Thyroid gland (tissue), 4 donors: ENCODE measurements at regions not wholly inside any gene's neighbourhood (a gene's known extent, or its start where the extent isn't known, plus 50 kb on each side); places are given as distances from the start of the nearest gene placed in this dataset.

Experiments used
- DNase-seq, 2 donors: peaks; one replicate each; pipeline ENCODE4 v3.0.0-alpha.2; 2019
- H3K27ac ChIP-seq, 3 donors: fragments of 200-600 bp; sonication (generic); 1 replicate in 2 of 3; 2 replicates in 1 of 3; pipeline ENCODE4 v1.5.1; 2016 to 2019; ENCODE audit warnings: mild to moderate bottlenecking in 1 of 3, moderate library complexity in 1 of 3
- H3K27me3 ChIP-seq: fragments of 200-600 bp; sonication (generic); one replicate; pipeline ENCODE4 v1.5.1; 2019
- H3K36me3 ChIP-seq, 2 donors: fragments of 200-600 bp; sonication (generic); one replicate each; pipeline ENCODE4 v1.5.1; 2016 to 2019
- H3K4me1 ChIP-seq, 2 donors: fragments of 200-600 bp; sonication (generic); one replicate each; pipeline ENCODE4 v1.5.1; 2017 to 2019
- H3K4me3 ChIP-seq, 3 donors: fragments of 200-600 bp; sonication (generic); replicated peaks in 1 of 3; 1 replicate in 2 of 3; 2 replicates in 1 of 3; pipeline ENCODE4 v1.5.1; 2016; ENCODE audit warnings: mild to moderate bottlenecking in 1 of 3
- H3K9me3 ChIP-seq: fragments of 200-600 bp; sonication (generic); one replicate; pipeline ENCODE4 v1.5.1; 2017
- POLR2A ChIP-seq, 2 donors: fragments of 450-650 bp; IDR thresholded peaks; one replicate each; pipeline ENCODE4 v1.6.1; 2017; ENCODE audit warnings: antibody characterized with exemption in 2 of 2, mild to moderate bottlenecking in 2 of 2, moderate library complexity in 1 of 2
- WGBS, 2 donors: methylation state at CpG; one replicate each; pipeline ENCODE4 v1.1.5; 2017; 5-methylcytosine and 5-hydroxymethylcytosine counted together
- intact Hi-C: fragments of 100-400 bp; cut with DNase I; formaldehyde crosslinking; loops from one replicate; pipeline ENCODE4 v1.15.1; 2023
- TF ChIP-seq, protein P1 (sequence below), 6 experiments: fragments of 200-600 bp in 3 of 6; fragments of 450-650 bp in 3 of 6; sonication (generic) in 3 of 6; IDR thresholded peaks; one replicate each; pipeline ENCODE4 v1.5.1; 2016 to 2019; ENCODE audit warnings: antibody characterized with exemption in 6 of 6, mild to moderate bottlenecking in 2 of 6, inconsistent platforms in 1 of 6, moderate library complexity in 1 of 6

- TF ChIP-seq, protein P1, sequence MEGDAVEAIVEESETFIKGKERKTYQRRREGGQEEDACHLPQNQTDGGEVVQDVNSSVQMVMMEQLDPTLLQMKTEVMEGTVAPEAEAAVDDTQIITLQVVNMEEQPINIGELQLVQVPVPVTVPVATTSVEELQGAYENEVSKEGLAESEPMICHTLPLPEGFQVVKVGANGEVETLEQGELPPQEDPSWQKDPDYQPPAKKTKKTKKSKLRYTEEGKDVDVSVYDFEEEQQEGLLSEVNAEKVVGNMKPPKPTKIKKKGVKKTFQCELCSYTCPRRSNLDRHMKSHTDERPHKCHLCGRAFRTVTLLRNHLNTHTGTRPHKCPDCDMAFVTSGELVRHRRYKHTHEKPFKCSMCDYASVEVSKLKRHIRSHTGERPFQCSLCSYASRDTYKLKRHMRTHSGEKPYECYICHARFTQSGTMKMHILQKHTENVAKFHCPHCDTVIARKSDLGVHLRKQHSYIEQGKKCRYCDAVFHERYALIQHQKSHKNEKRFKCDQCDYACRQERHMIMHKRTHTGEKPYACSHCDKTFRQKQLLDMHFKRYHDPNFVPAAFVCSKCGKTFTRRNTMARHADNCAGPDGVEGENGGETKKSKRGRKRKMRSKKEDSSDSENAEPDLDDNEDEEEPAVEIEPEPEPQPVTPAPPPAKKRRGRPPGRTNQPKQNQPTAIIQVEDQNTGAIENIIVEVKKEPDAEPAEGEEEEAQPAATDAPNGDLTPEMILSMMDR (IDR thresholded peaks at IDR 0.05) = no peak
- no peak for TF ChIP-seq POLR2A (IDR thresholded peaks at IDR 0.05)
- intact Hi-C loops = no loop called here
- H3K4me3 ChIP-seq = no peak overlapping the region
- H3K27ac ChIP-seq = no peak overlapping the region
- H3K27me3 ChIP-seq = no peaks in the 10 kb centered on the region
- 85 to 86% methylated on average over 10 of the region's 10 CpGs for WGBS, 2 donors
- no peak for DNase-seq
- H3K36me3 ChIP-seq = no peaks in the 10 kb centered on the region
- H3K9me3 ChIP-seq = no peaks in the 10 kb centered on the region
- H3K4me1 ChIP-seq = no peaks in the 10 kb centered on the region
Observed at GRCh38 chr3:186456731-186457191, 87.4 kb downstream of the CRYGS start.

- DNase-seq = no peak
Observed at GRCh38 chr3:186454881-186455703, 89.1 kb downstream of the CRYGS start.

GRCh38 chr3:186453531-186453930, 90.6 kb downstream of the CRYGS start:
- Histone ChIP-seq H3K36me3 (no peaks in the 10 kb centered on the region), H3K27me3 (no peaks in the 10 kb centered on the region), H3K9me3 (no peaks in the 10 kb centered on the region), H3K4me1 (no peaks in the 10 kb centered on the region), H3K27ac (no peak overlapping the region), H3K4me3 (no peak overlapping the region)
- intact Hi-C loops = no loop called here
- 88 to 89% methylated on average over 4 of the region's 4 CpGs for WGBS, 2 donors
- TF ChIP-seq POLR2A (IDR thresholded peaks at IDR 0.05) = no peak
- TF ChIP-seq, protein P1 (IDR thresholded peaks at IDR 0.05) = no peak
- no peak for DNase-seq

More at GRCh38 chr3:186454881-186455703, 89.1 kb downstream of the CRYGS start:
- WGBS, 2 donors = 86 to 87% methylated on average over 14 of the region's 14 CpGs
- no peak for TF ChIP-seq POLR2A (IDR thresholded peaks at IDR 0.05)
- TF ChIP-seq, protein P1 (IDR thresholded peaks at IDR 0.05) = no peak
- Histone ChIP-seq H3K27ac (no peak overlapping the region), H3K36me3 (no peaks in the 10 kb centered on the region), H3K9me3 (no peaks in the 10 kb centered on the region), H3K4me1 (no peaks in the 10 kb centered on the region), H3K4me3 (no peak overlapping the region), H3K27me3 (no peaks in the 10 kb centered on the region)
- intact Hi-C loops = no loop called here

DNA sequence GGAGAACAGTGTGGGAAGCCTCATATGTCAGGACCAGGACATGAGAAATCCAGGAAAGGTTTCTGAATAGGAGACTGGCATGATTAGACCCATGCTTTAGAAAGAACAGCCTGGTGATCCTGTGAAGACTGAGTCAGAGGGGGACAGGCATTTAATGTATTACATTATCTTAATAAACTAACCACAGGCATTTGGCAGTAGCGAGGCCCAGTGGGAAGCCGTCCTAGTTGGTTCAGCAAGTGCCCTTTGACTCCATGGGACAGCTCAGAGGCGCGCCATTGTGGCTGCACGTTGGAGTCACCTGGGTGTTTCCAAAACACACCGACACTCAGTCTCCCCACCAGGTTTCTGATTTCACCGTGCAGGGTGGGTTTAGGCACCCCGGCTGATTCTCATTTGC, 90.5 kb upstream of the DGKG start:
- no peak for TF ChIP-seq POLR2A (IDR thresholded peaks at IDR 0.05)
- TF ChIP-seq, protein P1 (IDR thresholded peaks at IDR 0.05) = no peak
- intact Hi-C loops = no loop called here
- Histone ChIP-seq H3K4me3 (no peak overlapping the region), H3K9me3 (no peaks in the 10 kb centered on the region), H3K36me3 (no peaks in the 10 kb centered on the region), H3K27me3 (no peaks in the 10 kb centered on the region), H3K27ac (no peak overlapping the region), H3K4me1 (no peaks in the 10 kb centered on the region)
- no peak for DNase-seq
- 84 to 87% methylated on average over 8 of the region's 8 CpGs for WGBS, 2 donors

GRCh38 chr3:186451371-186451770, 89.3 kb upstream of the DGKG start:
- Histone ChIP-seq H3K9me3 (no peaks in the 10 kb centered on the region), H3K36me3 (no peaks in the 10 kb centered on the region), H3K4me1 (no peaks in the 10 kb centered on the region), H3K27me3 (no peaks in the 10 kb centered on the region), H3K27ac (no peak overlapping the region), H3K4me3 (no peak overlapping the region)
- DNase-seq = no peak
- no peak for TF ChIP-seq POLR2A (IDR thresholded peaks at IDR 0.05)
- TF ChIP-seq, protein P1 (IDR thresholded peaks at IDR 0.05) = no peak
- intact Hi-C loops = no loop called here
- 87 to 91% methylated on average over 6 of the region's 6 CpGs for WGBS, 2 donors
